GM04503 (cell line): ENCODE measurements at regions not wholly inside any gene's neighbourhood (a gene's known extent, or its start where the extent isn't known, plus 50 kb on each side); places are given as distances from the start of the nearest gene placed in this dataset.
"Not testable (repeated sequence)": the region's sequence is repeated elsewhere in the genome, so short reads cannot be mapped to it uniquely, and the experiment has no call there.

Source experiments
- DNase-seq: peaks from one replicate; pipeline ENCODE4 v3.0.0-alpha.2; 2012; ENCODE audit warnings: low read depth

DNA sequence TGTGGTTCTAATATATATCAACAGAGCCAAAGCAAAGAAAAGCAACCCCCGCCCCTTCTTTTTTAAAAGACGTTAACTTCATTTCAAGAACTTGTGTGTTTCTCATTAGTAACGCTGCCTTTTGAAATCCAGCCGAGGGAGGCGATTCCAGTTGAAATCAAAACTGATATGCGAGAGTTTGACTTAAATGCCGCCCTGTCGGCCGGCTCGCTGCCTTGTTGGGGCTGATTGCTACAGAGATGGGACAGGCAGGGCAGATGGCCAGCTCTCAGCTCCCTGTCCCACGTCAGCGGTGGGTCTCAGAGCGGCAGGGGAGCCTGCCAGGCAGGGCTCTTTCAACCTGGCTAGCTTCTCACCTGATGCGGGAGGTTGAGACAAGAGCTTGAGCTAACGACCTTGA lies 51.9 kb upstream of the ALX4 start:
- DNase-seq = no peak

DNA sequence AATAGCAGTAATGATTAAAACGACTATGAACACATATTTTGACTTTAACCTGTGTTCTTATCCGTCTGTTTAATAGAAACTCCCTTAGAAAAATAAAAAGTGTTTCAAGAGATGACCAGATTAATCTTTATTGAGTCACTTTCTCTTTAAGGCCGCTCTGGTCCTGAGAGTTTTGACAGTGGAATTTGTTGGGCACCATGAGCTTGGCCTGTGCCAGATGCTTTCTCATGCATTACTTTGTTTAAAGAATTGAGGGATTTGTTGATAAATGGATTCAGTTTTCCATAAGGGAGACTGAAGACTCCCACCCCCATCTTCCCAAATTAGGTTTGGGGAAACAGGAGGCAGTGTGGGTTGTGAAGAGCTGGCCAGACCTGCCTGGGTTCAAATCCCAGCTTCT lies 53.2 kb upstream of the ALX4 start:
- no peak for DNase-seq

DNA sequence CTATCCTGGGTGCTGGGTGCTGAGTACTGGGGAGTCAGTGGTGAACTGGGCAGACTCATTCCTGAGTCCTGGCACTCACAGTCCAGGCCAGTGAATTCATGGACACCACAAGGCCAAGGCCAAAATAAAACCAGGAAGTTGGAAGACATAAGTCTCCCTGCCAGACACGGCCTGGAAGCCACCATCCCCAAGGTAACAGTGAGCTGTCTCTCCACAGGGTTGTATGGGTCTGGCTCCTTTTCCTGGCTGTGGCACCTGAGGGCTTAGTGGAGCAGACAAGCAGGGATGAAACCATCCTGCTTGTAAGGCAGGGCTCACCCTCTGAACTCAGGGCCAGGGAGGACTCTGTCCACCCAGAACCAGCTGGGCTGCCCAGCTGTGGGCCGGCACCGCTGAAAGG lies 54.7 kb upstream of the ALX4 start:
- no peak for DNase-seq

DNA sequence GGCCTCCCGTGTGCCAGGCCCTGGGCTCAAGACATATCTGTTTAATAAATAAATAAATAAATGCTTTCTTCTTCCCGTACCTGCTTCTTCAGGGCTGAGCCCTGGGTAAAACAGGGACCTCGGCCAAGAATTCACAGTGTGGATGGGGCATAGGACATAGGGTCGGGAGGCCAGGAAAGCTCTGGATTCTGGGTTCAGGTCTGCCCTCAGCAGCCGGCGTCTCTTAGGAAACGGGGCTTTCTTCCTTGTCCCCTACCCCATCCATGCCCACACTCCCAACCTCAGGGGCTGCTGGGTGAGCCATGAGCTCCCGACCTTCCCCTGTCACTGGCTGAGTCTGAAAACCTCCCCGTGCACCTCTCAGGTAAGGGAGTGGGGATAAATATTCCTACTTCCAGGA lies 55.7 kb upstream of the ALX4 start:
- no peak for DNase-seq

DNA sequence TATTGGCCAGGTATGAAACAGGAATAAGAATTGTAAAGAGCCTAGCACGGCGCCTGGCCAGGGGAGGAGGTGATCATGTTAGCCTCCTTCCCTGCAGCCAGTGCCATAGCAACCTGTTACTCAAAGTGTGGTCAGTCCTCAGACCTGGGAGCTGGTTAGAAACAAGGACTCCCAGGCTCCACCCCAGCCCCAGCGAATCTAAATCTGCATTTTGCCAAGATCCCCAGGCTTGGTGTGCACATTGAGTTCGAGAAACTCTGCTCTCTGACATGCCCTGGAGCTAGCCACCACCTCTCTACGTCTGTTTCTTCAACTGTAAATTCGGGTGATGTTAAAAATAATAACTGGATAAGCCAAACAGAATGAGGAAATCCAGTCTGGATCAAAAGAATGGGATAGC lies 56.1 kb upstream of the ALX4 start:
- no peak for DNase-seq

DNA sequence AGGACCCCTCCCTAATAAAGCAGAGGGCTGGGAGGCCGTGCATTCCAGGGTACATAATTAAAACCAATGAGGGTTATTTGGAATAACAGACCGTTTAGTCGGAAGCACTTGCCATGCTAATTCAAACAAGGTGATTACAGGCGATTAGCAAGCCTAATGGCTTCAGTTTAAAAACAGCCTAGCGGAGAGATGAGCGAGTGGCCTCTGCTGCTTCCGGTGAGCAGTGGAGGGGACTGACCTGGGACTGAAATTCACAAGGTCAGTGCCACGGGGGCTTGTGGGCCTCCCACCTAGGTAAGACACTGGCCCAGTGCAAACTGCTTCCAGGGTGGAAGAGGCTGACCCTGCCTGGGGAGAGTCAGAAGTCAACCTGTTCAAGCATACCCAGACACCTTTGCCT lies 56.8 kb upstream of the ALX4 start:
- DNase-seq = no peak

DNA sequence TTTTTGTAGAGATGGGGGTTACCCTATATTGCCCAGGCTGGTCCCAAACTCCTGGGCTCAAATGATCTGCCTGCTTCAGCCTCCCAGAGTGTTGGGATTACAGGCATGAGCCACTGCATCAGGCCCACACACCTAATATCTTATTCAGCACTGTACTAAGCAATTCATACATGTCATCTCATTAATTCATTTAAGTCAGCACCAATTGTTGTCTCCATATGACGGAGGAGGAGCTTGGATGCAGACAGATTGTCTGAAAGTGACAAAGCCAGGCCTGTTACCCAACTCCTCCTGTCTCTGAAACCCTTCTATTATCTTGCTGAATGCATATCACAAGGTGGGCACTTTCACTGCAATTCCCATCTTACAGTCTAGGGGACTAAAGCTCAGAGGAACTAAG lies 57.5 kb upstream of the ALX4 start:
- no peak for DNase-seq

DNA sequence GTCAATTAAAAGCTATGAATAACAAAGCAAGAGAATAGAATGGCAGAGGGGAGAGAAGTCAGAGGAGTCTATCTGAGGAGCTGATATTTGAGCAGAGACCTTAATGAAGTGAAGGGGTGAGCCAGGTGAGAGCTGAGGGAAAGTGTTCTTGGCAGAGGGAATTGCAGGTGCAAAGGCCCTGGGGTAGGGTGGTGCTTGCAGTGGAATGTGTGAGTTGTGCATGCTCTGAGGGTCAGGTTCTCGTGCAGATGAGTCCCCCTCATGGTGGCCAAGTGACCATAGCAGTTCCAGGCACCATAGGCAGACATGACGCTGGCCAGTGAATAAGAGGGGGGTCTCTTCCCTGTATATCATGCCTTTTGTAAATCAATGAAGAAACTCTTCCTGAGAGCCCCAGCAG lies 58.9 kb upstream of the ALX4 start:
- no peak for DNase-seq

DNA sequence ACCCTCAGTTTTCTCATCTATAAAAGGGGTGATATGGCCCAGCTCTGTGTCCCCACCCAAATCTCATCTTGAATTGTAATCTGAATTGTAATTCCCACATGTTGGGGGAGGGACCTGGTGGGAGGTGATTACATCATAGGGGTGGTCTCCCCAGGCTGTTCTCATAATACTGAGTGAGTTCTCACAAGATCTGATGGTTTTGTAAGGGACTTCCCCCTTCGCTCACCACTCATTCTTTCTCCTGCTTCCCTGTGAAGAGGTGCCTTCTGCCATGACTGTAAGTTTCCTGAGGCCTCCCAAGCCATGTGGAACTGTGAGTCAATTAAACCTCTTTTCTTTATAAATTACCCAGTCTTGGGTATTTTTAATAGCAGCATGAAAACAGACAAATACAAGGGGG lies 61.1 kb upstream of the ALX4 start:
- DNase-seq = not testable (repeated sequence)

DNA sequence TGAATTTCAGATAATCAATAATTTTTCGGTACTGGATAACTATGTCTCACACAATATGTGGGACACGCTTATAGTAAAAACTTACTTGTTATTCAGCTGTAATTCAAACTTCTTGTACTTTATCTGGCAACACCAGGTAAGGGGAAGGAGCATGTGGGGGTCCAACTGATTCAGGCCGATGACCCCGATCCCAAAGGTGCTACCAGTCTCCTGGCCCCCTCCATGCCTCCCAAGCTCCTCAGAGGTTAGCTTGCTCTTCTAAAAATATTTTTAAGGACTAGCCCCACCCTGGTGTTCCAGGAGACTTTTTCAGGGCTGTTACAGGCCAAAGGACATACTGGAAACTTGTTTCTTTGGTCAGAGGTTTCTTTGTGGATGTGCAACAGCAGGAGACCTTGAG lies 61.8 kb upstream of the ALX4 start:
- no peak for DNase-seq

DNA sequence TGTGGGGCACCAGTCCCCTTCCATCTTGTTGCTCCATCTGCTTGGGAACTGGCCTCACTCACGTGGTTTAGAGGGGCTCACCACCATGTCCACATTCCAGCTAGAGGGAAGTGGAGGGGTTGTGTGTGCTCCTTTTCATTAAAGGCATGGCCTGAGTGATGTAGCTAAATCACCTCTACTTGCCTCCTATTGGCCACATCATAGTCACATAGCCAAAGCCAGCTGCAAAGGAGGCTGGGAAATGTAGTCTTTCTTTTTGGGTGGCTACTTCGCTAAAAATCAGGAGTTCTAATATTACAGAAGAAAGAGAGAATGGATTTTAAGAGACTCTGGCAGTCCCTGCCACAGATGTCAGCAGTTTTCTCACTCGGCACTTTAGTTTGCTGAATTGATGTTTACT lies 63.0 kb upstream of the ALX4 start:
- DNase-seq = no peak

DNA sequence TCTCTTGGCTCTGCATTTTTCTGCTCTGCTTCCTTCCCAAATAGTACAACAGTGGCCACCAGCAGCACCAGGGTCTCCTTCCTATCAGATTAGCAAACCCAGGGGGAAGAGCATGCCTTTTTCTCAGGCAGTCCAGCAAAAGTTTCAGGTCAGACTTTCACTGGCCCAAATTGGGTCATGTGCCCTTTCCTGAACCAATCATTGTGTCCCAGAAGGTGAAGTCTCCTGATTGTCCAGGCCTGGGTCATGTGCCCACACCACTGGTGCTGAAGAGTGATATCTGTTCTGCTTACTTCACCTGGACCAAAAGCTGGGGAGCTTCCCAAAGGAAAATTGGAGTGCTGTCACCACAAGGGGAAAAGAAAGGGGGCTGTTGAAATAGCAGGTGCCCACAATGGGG lies 64.1 kb upstream of the ALX4 start:
- no peak for DNase-seq

DNA sequence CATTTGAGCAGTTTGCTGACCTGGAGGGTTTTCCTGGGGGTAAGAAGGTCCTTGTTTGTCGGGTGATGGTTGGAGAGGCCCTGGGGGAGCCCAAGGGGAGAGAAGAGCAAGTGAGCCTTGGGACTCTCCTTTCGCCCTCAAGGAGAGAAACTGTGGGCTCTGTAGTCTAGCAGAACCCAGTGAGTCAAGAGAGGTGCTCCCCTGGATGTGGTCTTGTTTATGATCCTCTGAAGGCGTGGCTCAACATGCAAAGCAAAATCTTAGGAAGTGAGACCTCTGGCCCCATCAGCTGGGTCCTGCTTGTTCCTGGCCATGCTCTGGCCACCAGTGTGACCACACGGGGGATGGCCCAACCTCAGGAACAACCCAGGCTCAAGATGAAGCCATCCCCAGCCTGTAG lies 66.5 kb upstream of the ALX4 start:
- no peak for DNase-seq

DNA sequence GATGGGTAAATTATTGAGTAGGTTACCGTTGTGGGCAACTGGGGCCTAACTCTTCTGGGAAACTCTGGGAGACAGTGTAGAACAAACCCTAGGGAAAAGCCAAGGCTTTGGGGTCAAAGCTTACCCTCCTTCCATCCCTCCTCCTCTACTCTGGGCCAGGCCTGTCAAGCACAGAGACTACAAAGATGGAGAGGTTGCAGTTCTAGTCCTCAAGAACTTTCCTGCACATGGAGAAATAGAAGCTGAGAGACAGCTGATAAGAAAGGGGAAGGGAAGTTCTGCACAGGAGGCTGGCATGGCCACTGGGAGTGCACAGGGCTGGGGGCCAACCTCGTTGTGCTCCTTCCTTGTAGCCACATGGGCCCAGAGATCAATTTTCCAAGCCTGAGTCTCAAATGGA lies 67.2 kb upstream of the ALX4 start:
- DNase-seq = no peak

DNA sequence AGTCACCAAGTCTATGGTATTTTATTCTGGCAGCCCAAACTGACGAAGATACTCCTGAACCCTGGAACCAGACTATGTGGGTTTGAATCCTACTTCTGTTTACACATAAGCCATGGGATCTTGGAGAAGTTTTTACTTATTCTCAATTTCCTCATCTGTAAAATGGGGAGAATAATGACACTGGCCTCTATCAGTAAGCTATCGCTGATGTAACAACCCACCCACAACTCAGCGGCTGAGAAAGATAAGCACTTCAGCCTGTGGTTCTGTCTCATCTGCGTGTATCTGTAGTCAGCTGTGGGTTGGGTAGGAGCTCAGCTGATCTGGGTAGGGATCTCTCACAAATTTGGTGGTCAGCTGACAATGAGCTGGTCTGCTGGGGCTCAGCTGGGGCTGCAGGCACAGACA lies 68.0 kb upstream of the ALX4 start:
- no peak for DNase-seq

DNA sequence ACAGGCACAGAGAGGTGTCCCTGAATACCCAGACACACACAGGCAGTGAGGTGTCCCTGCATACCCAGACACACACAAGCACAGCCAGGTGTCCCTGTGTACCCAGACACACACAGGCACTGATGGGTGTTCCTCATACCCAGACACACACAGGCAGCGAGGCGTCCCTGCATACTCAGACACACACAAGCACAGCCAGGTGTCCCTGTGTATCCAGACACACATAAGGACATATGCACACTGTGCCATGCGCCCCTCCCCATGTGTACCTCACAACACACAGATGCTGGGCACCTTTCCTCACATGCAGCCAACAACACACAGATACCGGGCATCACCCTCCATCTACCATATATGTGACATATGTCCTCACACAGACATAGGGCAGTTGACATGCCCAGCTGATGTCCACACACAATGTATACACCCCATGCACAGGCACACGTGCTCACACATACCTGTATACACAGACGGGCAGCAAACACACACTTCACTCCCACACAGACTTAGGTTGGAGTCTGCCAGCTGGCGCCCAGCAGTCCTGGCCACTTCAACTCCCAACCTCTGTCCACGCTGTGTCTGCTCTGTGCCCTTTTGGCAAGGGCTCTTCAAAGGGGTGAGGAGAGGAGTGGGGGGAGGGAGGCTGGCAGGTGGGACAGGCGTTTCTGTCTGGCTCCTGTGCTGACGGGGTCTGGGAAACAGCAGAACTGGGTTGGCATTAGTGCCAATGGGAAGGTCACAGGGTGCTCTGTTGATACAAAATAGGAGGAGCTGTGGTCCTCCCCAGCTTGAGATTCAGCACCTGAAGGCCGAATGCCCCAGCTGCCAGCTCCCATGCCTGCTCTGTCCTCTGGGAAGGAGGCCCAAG lies 69.4 kb upstream of the ALX4 start:
- DNase-seq = no peak

DNA sequence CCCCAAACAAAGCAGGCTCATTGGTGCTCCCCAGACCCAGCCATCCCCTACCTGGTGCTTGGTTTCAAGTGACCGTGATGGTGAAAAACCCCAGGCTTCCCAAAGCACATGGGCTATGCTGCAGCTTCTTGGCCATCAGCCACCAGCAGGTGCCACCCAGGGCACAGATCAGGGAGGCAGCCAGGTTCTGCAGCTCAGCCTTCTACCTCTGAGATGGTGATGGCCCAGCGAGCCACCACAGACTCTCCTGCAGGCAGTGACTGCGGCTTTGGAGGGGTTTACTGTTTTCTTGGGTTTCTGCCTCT lies 70.0 kb upstream of the ALX4 start:
- no peak for DNase-seq

DNA sequence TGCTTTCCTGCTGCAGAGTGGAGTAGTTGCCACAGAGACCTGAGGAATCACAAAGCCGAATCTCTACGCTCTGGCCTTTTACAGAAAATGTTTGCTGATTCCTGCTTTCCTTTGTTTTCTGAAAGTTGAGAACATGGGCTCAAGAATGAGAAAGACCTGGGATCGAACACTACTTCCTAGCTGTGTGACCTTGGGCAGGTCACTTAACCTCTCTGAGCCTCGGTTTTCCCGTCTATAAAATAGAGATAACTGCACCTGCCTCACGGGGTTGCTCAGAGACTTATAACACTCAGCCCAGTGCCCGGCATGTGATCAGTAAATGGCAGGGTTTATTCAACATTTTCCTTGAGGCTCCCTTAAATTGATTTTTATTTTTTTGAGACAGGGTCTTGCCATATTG lies 70.9 kb upstream of the ALX4 start:
- DNase-seq = no peak

DNA sequence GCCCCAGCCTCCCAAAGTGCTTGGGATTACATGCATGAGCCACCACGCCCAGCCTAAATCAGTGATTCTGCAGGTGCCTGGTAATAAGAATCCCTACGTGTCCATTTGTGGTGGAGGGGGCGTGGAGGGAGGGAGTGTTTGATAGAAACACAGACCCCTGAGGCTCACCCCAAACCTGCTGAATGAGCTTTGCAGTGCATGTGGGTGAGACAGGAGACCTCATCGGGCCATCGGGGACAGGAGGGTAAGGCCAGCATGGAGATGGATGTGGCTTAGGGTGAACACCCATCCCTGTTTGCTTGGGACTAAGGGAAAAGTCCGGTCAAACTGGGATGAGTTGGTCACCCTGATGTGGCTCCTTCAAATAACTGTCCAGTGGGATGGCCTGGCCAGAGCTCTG lies 71.3 kb upstream of the ALX4 start:
- DNase-seq = no peak

DNA sequence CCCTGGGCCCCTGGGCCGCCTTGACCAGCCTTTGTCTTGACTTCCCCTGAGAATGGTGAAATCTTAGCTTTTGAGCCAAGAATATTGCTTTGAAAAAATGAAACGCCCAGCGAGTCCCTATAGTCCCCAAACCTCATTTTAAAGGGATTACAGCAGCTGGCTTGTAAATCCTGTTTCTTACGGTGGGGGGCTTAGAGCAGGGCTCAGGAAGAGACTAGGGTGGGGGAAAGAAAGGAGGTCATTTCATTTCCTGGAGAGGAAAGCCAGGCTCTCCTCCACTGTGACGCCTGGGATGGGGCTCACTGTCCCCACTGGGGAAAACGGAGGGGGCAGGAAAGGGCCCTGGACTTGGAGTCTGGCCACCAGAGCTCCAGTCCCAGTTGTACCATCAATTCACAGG lies 72.2 kb upstream of the ALX4 start:
- no peak for DNase-seq

DNA sequence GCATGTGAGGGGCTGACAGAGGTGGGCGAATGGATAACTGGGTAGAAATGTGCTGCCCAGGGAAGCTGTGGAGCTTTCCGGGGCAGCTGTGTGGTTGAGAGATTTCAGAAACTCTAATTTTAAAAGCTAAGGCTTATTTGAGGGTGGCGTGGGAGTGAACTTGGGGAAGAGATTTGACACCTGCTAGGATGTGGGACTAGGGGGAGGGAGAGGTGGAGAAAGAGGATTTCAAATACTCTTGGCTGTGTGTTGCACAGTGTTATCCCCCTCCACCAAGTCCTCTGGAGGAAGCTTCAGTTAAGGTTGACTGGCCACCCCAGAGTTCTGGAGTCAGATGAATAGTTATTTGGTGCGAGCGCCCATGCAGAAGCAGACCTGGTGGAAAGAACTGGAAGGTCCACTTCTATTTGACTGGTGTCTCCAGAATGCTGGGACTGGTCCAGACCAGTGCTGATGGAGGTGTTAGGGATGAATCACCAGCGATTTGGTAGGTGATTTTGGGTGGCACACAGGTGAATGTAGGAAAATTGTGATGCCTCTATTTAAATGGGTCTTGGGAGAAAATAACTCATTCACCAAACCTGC lies 72.8 kb upstream of the ALX4 start:
- DNase-seq = no peak

DNA sequence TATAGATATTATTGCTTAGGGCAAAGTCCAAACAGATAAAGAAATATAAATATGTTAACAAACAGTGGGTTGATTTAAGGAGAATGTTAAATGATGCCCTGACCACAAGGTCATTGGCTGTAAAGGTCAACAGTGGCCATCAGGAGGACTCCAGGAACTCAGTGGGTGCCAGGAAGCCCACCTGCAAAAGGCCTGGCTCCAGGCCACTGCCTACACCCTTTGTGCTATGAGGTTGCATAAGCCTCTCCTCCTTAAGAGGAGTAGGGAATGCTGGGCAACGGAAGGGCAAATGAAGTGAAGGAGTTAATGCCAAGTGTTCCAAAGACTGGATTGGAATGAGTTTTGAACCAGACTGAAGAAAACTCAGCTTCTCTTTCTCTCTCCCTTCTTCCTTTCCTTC lies 73.3 kb upstream of the ALX4 start:
- DNase-seq = no peak

DNA sequence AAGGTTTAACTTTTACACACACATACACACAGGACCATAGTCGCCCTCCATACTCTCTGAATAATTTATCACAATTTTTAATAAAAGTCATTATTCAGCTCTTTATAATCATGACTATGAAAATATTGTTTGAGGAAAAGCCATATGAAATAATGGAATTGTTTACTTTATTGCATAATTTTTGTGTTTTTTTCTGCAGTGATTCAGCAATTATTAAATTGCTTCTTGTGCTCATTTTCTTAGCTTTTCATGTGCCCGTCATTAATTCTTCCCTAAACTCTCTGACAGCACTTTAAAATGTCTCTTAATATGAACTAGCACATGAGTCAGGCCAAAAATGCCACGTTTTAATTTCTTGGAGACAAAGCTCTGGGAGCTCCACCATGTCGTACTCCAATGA lies 77.5 kb upstream of the ALX4 start:
- no peak for DNase-seq

DNA sequence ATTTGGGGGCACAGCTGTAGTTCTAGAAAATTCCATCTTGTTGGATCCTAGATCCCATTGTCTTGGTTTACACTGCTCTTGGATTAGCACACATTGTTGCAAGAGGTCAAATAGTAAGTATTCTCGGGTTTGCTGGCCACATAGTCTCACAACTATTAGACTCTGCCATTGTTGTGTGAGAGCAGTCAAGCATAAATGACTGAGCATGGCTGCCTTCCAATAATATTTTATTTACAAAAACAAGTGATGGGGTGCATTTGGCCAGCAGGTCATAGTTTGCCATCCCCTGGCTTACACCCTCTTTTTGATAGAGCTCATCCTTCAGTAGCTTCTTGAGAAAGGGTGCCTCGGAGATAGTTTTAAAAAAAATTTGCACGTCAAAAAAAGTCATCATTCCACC lies 77.9 kb upstream of the ALX4 start:
- DNase-seq = no peak
